Stimulated activated CD8-positive, alpha-beta memory T cell treated with anti-CD3 and anti-CD28 coated beads, Interleukin-4, amount 100 ng/mL, for 4 hours (primary cell): ENCODE measurements at regions not wholly inside any gene's neighbourhood (a gene's known extent, or its start where the extent isn't known, plus 50 kb on each side); places are given as distances from the start of the nearest gene placed in this dataset.

Experiments
- DNase-seq, 2 donors: peaks; one replicate each; pipeline ENCODE4 v3.0.0-alpha.2; 2020; ENCODE audit warnings: low read depth in 2 of 2, low spot score in 1 of 2

GRCh38 chr1:29812408-29813135, 576.2 kb downstream of the PTPRU start:
- no peak for DNase-seq

GRCh38 chr1:29811727-29812407, 575.5 kb downstream of the PTPRU start:
- no peak for DNase-seq

- DNase-seq: no peak
Measured at GRCh38 chr1:29811247-29811646, 574.9 kb downstream of the PTPRU start.

- no peak for DNase-seq
Measured at GRCh38 chr1:29810121-29811120, 574.1 kb downstream of the PTPRU start.

- no peak for DNase-seq
Measured at GRCh38 chr1:29809446-29810120, 573.3 kb downstream of the PTPRU start.

- DNase-seq: no peak
Measured at GRCh38 chr1:29808141-29808995, 572.0 kb downstream of the PTPRU start.

GRCh38 chr1:29807689-29808088, 571.4 kb downstream of the PTPRU start:
- no peak for DNase-seq

- DNase-seq: no peak
Measured at GRCh38 chr1:29806646-29807319, 570.5 kb downstream of the PTPRU start.

- DNase-seq: no peak
Measured at GRCh38 chr1:29805896-29806160, 569.5 kb downstream of the PTPRU start.

GRCh38 chr1:29805122-29805895, 569.0 kb downstream of the PTPRU start:
- DNase-seq: no peak

GRCh38 chr1:29804181-29804899, 568.0 kb downstream of the PTPRU start:
- no peak for DNase-seq

GRCh38 chr1:29803486-29803885, 567.2 kb downstream of the PTPRU start:
- DNase-seq: no peak

- no peak for DNase-seq
Measured at GRCh38 chr1:29802181-29803068, 566.1 kb downstream of the PTPRU start.

GRCh38 chr1:29801561-29801973, 565.2 kb downstream of the PTPRU start:
- no peak for DNase-seq

GRCh38 chr1:29801003-29801402, 564.7 kb downstream of the PTPRU start:
- DNase-seq: no peak

GRCh38 chr1:29800522-29800956, 564.2 kb downstream of the PTPRU start:
- DNase-seq: no peak

GRCh38 chr1:29800120-29800519, 563.8 kb downstream of the PTPRU start:
- DNase-seq: no peak
